ENCODE measurements at regions not wholly inside any gene's neighbourhood (a gene's known extent, or its start where the extent isn't known, plus 50 kb on each side); places are given as distances from the start of the nearest gene placed in this dataset.

GRCh38 chr6:15113587-15113986 is 132.3 kb upstream of the JARID2 start:
- no peak for TF ChIP-seq CTCF (IDR thresholded peaks at IDR 0.05)
- no peak for TF ChIP-seq POLR2A (IDR thresholded peaks at IDR 0.05; ENCODE audit: low read depth)
